Right ventricle myocardium superior (tissue), 1 donor: ENCODE measurements at regions not wholly inside any gene's neighbourhood (a gene's known extent, or its start where the extent isn't known, plus 50 kb on each side); places are given as distances from the start of the nearest gene placed in this dataset.
"Not testable (repeated sequence)": the region's sequence is repeated elsewhere in the genome, so short reads cannot be mapped to it uniquely, and the experiment has no call there.

Source experiments
- ATAC-seq: fragments of 200-7000 bp; cut with Tn5 transposase; one replicate; pipeline ENCODE4 v1.9.1; 2020; ENCODE audit warnings: mild to moderate bottlenecking; ENCODE audit not compliant: poor library complexity
- DNase-seq: peaks from one replicate; pipeline ENCODE4 v3.0.0-alpha.2; 2020
- intact Hi-C: fragments of 100-400 bp; cut with DNase I; formaldehyde crosslinking; loops from one replicate; pipeline ENCODE4 v1.11.2; 2022
- donor health status: DM: no; HTN: yes; CAD: no; lungs with severe emphysema.

DNA sequence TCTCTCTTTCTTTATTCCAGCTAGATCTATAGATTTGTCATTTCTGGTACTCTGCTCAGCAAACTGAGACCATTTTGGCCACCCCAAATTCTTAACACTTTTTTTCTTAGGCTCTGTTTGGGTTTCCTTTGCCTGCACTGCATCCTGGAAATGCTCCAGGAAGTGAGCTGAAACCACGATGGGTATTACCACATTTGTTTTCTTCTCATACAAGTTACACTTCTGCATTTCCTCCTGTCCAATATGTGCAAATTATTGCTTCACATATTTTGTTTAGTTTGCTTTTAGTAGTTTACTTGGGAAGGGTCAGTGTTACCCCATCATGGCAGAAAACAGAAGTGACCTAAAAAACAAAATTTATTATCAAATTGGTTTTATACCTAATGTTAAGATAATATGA is 498.6 kb upstream of the GRIN3A start:
- ATAC-seq = no peak
- DNase-seq = no peak

DNA sequence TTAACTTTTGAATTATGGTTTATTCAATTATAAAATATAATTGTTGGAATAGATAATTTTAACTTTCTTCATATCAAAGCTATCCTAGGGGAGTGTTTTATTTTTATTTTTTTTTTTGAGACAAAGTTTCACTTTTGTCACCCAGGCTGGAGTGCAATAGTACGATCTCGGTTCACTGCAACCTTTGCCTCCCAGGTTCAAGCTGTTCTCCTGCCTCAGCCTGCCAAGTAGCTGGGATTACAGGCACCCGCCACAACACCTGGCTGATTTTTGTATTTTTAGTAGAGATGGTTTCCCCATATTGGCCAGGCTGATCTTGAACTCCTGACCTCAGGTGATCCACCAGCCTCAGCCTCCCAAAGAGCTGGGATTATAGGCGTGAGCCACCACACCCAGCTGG is 489.0 kb upstream of the GRIN3A start:
- ATAC-seq, DNase-seq, intact Hi-C loops: not testable (repeated sequence)

More for the DNA sequence above, 498.6 kb upstream of the GRIN3A start:
- intact Hi-C loops = loop anchor here (5.0 kb wide), 1 partner anchor 40 kb away; no protein-coding TSS in a partner anchor

DNA sequence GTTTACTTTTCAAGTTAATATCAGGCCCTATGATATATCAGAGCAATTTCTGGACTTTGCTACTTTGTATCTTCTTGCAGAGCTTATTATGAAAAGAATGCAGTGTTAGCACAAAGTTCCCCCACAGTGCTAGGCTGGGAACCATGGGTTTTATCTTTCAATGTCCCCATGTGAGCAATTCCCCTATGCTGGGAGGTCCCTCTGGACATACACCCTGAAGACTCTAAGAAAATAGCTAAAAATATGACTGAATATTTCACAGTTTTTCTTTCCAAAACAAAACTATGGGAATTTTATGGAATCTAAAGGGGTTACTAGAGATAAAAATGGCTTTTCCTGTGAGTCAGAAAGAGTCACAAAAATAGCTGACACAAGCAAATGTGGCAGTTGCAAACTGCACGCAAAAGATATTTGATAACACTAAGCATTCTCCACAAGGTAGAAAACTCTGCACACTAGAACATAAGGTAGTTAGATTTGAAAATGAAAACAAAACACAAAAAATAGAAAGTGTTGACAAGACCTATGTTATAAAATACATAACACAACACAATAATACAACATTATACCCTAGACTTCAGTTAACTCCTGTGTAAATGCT is 487.5 kb upstream of the GRIN3A start:
- intact Hi-C loops = no loop called here
- ATAC-seq (no peak), DNase-seq (no peak)

DNA sequence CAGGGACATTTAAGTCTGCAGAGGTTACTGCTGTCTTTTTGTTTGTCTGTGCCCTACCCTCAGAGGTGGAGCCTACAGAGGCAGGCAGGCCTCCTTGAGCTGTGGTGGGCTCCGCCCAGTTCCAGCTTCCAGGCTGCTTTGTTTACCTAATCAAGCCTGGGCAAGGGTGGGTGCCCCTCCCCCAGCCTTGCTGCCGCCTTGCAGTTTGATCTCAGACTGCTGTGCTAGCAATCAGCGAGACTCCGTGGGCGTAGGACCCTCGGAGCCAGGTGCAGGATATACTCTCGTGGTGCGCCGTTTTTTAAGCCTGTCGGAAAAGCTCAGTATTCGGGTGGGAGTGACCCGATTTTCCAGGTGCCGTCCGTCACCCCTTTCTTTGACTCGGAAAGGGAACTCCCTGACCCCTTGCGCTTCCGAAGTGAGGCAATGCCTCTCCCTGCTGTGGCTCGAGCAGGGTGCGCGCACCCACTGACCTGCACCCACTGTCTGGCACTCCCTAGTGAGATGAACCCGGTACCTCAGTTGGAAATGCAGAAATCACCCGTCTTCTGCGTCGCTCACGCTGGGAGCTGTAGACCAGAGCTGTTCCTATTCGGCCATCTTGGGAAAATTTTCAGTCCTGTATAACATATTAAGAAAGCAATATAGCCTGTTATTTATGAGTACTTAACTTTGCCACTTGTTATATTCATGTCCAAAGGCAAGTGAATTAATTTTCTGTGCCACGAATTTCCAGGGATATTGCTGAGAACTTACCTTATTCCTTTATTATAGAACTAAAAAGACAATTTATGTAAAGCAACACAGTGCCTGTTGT is 485.1 kb upstream of the GRIN3A start:
- ATAC-seq, DNase-seq, intact Hi-C loops: not testable (repeated sequence)

DNA sequence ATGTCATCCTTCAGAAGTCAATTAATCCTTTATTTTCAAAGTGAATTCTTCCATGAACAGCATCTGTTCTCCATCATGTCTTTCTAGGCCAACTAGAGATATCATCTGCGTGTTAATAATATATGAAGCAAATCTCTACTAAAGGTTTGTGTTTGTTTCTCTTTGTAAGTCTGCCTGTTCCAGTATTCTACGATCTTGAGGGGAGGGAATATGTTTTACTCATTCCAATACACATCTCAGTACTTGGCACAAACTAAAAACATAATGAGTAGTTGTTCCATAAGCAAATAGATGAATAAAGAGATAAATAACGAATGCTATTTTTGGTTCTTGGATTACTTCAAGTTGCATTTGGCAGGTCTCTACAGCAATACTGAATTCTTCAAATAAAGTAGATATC is 470.7 kb upstream of the GRIN3A start:
- ATAC-seq (no peak), DNase-seq (no peak)
- intact Hi-C loops = no loop called here

DNA sequence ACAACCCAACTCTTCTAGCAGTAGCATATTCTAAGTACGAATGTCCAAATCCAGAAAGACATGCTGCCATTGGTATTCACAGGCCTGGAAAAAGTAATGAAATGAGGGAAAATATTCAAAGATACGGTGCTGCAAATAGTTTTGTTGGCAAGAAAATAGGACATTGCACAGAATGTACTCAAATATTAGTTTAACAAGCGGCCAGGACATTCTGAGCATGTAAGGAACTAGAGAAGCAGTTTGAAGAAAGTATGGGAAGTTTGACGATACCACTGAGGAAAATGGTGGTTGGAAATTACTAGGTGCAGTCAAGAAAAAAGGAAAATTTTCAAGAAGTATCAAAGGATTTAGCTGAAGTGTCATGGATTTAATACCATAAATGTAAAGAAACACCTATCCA is 468.0 kb upstream of the GRIN3A start:
- DNase-seq = no peak
- intact Hi-C loops = no loop called here
- ATAC-seq = no peak

DNA sequence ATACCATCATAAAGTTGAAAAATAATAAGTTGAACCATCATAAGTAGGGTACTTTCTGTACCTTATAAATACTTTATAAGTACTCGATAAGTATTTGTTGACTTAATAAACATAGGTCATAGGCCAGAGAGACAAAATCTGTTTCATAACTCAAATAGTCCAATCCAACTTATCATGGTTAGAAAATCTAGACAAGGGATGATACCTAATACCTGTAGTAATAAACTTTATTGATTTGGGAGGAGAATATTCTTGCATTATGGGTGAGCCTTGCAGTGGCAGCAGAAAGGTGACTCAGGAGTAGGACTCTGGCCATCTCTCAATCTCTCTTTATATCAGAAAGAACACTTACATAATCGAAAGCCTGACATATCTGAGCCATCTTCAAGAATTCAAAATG is 466.8 kb upstream of the GRIN3A start:
- no peak for ATAC-seq
- no peak for DNase-seq
- intact Hi-C loops = no loop called here

DNA sequence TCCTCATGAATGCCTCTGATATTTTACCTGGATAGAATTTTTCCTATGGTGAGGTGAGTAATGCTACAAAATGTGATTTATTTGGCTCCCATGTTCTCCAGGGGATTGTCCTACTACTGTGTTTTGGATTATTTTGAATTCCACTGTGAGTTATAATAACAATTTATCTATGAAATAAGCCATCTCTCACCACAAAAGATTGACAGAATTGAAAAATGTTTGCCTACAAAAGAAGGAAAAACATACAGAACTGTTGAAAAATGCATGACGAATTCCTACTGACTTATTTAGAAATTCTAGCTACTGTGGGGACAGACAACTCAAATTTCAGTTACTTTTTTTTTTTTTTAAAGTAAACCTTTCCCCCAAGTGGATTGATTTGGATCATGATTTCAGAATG is 463.7 kb upstream of the GRIN3A start:
- DNase-seq (no peak), ATAC-seq (no peak)
- intact Hi-C loops = no loop called here

DNA sequence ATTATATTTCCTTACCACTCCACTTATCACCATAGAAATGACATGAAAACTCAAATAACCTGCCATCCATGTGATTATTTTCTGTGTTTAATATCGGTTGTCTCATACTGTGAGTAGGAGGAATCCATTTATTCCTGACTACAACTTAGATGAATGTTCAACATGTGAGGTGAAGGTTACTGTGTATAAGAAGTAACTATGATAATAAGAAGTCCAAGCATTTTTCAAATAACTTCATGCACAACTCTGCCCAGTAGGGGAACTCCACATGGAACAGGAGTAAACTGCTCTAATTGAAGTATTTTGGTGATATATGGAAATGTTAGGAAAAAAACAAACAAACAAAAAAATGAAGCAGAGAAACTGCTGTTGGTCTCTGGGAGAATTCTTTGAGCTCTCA is 447.5 kb upstream of the GRIN3A start:
- intact Hi-C loops = no loop called here
- peak; percentile 61 for ATAC-seq
- DNase-seq = no peak

DNA sequence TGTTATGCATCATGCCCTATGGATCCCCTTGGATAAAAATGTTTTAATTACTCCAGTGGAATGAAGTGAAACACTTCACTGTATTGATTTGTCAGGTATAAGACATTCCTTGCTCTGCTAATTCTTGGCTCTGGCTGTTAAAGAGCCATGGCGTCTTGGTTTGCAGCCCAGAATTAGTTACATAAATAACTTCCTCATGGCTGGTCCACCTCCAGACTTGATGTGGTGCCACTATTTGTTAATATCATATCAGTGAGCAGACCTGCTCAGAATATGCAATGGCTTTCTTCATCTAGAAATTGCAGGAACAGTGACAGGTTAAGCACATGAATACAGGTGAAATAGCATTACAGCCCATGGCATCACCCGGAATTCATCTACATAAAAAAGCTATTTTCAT is 446.9 kb upstream of the GRIN3A start:
- DNase-seq = peak; percentile 13
- peak; percentile 96 for ATAC-seq
- intact Hi-C loops = no loop called here

DNA sequence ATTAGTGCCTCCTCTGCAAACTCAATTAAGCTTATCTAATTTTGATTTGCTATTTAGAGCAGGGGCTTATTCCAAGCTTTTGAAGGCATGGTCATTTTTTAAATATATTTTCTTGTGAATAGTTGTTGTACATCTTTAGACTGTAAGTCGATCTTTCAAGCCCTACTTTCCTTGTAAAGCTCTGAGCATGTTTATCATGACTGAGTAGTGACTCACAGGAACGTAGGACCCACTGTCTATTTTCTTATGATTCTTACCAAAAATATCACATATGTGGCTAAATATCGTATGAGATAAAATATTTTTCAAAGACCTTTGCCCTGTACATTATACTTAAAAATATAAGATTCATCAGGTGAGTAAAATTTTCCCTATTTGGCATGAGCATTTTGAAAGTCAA is 440.4 kb upstream of the GRIN3A start:
- ATAC-seq = no peak
- DNase-seq = no peak
- intact Hi-C loops = no loop called here

DNA sequence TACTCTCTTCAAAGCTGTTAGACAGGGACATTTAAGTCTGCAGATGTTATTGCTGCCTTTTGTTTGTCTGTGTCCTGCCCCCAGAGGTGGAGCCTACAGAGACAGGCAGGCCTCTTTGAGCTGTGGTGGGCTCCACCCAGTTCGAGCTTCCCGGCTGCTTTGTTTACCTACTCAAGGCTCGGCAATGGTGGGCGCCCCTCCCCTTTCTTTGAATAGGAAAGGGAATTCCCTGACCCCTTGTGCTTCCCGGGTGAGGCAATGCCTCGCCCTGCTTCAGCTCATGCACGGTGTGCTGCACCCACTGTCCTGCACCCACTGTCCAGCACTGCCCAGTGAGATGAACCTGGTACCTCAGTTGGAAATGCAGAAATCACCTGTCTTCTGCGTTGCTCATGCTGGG is 435.8 kb upstream of the GRIN3A start:
- ATAC-seq, DNase-seq, intact Hi-C loops: not testable (repeated sequence)

DNA sequence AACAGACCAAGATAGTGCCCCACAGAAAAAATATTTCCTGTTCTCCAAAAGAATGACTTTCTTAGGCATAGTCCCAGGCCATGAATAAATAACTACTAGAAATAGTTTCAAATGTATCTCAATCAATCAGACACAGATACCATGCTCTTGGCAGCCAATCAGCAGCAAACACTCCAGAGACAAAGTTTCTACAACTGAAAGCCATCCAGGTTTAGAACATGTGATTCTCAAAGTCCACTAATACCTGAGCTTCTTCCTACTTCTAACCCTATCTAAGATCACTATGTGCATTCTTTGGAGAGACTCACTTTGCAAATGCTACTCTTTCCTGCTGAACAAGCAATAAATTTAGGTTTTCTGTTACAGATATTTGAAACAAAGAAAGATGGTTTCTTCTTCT is 425.8 kb upstream of the GRIN3A start:
- DNase-seq = no peak
- ATAC-seq = no peak
- intact Hi-C loops = no loop called here

DNA sequence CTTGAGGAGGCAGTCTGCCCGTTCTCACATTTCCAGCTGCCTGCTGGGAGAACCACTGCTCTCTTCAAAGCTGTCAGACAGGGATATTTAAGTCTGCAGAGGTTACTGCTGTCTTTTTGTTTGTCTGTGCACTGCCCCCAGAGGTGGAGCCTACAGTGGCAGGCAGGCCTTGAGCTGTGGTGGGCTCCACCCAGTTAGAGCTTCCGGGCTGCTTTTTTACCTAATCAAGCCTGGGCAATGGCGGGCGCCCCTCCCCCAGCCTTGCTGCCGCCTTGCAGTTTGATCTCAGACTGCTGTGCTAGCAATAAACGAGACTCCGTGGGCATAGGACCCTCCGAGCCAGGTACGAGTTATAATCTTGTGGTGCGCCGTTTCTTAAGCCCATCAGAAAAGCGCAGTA is 414.6 kb upstream of the GRIN3A start:
- intact Hi-C loops, DNase-seq, ATAC-seq: not testable (repeated sequence)

DNA sequence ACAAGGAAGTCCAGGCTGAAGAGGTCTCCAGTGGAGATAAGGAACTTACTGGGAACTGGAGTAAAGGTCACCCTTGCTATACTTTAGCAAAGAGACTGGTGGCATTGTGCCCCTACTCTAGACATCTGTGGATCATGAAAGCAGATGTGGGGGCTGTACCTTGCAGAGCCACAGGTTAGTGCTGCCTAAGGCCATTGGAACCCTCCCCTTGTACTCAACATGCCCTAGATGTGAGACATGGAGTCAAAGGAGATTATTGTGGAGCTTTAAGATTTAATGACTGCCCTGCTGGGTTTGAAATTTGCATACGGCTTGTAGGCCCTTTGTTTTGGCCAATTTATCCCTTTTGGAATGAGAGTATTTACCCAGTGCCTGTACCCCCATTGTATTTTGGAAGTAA is 397.3 kb upstream of the GRIN3A start:
- ATAC-seq (no peak), DNase-seq (no peak)
- intact Hi-C loops = no loop called here

DNA sequence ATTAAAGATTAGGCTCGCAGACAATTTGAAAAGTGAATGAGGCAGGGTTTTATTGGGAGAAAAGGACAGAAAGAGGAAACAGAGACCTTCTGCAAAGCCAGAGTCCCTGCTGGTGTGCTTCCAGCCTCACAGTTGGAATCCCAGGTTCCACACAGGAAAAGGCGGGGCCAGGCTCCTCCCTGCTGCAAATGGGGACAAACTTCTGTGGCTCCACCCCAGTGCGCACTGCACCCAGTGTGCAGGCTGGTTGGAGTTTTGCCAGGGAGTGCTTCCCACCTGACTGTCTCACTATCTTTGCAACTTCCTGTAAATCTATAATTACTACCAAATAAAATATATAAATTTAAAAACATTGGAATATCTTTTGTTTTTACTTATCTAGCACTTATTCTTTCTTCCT is 386.0 kb upstream of the GRIN3A start:
- intact Hi-C loops = no loop called here
- ATAC-seq (no peak), DNase-seq (peak; percentile 29)

DNA sequence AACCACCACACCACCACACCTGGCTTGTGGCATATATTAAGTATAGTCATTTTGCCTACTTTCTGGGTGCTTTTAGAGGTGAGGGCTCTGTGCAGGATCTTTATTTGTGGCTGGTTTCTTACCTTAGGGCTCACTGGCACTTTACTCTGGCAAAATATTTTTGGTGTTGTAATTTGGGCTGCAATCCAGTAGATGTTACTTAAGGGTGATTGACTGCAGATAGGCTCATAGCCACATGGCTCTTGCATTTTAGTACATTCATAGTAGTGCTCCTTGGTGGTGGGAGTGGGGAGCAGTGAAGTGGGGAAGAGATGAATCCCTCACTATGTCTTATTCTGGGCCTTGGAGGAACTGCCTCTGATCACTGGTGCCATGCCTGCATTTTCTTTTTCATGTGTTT is 376.1 kb upstream of the GRIN3A start:
- intact Hi-C loops = no loop called here
- DNase-seq = no peak
- ATAC-seq = no peak

DNA sequence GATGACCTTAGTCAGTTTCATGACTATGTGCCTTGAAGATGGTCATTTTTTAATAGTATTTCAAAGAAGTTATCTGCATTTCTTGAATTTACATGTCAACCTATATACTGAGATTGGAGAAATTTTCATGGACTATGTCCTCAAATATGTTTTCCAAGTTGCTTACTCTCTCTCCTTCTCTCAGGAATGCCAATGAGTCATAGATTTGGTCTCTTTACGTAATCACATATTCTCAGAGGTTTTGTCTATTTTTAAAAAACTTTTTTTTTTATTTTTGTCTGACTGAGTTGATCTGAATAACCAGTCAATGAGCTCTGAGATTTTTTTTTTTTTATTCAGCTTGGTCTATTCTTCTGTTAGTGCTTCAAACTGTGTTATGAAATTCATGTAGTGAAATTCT is 374.7 kb upstream of the GRIN3A start:
- ATAC-seq (no peak), DNase-seq (no peak)
- intact Hi-C loops = no loop called here

DNA sequence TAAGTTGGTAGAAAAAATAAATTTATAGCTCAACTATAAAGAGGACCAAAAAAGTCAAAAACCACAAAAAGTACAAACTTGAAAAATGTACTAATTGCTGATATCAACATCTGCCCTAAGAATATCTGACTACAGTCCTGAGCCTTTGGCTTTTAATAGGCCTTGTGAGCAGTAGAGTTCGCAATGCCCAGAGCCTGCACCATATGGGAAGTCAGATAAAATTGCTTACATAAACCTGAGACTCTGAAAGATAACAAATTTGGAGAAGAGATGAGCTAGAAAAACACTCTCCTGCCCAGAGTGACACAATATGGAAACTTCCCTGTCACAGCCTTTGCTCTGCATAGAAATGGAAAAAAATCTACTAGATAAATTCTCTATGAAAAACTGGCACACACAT is 368.0 kb upstream of the GRIN3A start:
- intact Hi-C loops = no loop called here
- ATAC-seq (no peak), DNase-seq (no peak)

DNA sequence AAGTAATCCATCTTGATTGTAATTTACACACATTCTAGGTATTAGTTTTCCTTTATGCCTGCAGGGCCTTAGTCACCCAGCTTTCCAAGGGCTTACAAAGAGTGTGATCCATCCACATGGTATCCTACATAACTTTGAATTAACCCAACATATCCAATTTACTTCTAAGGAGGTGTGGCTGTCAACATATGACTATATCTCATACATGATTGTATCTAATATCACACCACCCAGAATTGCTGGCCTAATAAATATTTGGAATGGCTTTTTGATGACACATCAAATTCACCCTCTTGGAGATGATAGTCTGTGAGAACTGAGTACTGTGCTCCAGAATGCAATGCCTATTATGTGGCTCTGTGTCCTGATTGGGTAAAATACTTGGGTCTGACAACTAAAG is 363.3 kb upstream of the GRIN3A start:
- ATAC-seq (no peak), DNase-seq (no peak)
- intact Hi-C loops = no loop called here
